22Rv1 (cell line): ENCODE measurements at regions not wholly inside any gene's neighbourhood (a gene's known extent, or its start where the extent isn't known, plus 50 kb on each side); places are given as distances from the start of the nearest gene placed in this dataset.

Experiments
- CTCF ChIP-seq: fragments of 450-650 bp; IDR thresholded peaks from 2 replicates; pipeline ENCODE4 v1.5.1; 2017; ENCODE audit warnings: mild to moderate bottlenecking
- ZFX ChIP-seq: fragments of 450-650 bp; IDR thresholded peaks from 2 replicates; pipeline ENCODE4 v1.6.1; 2017; ENCODE audit warnings: antibody characterized with exemption, borderline replicate concordance

DNA sequence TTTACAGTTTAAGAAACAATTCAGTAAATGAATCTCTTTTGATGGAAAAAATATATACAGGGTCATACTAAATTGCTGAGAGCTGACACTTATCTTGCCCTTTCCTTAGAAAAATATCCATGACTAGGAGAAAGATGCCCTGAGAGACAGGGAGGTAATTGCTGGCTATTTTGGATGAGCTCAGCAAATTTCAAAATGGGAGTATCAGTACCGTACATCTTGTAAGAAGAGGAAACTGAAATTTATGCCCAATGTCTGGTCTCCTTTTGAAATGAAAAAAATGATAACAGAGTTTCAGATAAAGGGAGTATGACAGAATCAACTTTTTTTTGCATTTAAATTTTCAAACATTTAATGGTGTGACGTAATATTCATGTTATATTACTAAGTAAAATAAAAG, 415.8 kb upstream of the CDH10 start:
- no peak for TF ChIP-seq CTCF
- no peak for TF ChIP-seq ZFX
